Activated T-helper 9 cell treated with anti-CD3 and anti-CD28 coated beads, Interleukin-2, amount 50 U/mL, for 16 hours (primary cell): ENCODE measurements at regions not wholly inside any gene's neighbourhood (a gene's known extent, or its start where the extent isn't known, plus 50 kb on each side); places are given as distances from the start of the nearest gene placed in this dataset.
"Not testable (repeated sequence)": the region's sequence is repeated elsewhere in the genome, so short reads cannot be mapped to it uniquely, and the experiment has no call there.

Experiments used
- DNase-seq: peaks from one replicate; pipeline ENCODE4 v3.0.0-alpha.2; 2020; ENCODE audit warnings: low read depth

- DNase-seq = no peak
These were observed 1382.2 kb downstream of the SLITRK5 start for GRCh38 chr13:89053418-89053817.

DNA sequence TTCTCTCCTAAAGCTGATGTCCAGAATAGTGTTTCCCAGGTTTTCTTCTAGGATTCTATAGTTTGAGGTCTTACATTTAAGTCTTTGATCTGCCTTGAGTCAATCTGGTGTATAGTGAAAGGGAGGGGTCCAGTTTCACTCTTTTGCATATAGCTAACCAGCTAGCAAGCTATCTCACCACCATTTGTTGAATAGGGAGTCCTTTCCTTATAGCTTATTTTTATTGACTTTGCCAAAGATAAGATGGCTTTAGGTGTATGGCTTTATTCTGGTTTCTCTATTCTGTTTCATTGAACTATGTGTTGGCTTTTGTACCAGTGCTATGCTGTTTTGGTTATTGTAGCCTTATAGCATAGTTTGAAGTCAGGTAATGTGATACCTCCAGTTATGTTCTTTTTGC is 1386.1 kb downstream of the SLITRK5 start:
- DNase-seq = no peak

DNA sequence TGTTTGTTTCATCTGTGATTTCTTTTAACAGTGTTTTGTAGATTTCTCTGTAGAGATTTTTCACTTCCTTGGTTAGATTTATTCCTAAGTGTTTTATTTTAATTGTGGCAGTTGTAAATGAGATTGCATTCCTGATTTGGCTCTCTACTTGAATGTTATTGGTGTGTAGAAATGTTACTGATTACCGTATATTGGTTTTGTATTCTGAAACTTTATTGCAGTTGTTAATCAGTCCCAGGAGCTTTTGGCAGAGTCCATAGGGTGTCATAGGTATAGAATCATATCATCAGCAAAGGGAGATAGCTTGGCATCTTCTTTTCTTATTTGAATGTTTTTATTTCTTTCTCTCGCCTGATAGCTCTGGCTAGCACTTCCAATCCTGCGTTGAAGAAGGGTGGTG is 1386.7 kb downstream of the SLITRK5 start:
- DNase-seq = no peak

GRCh38 chr13:89061821-89062220 is 1390.7 kb downstream of the SLITRK5 start:
- DNase-seq = no peak

DNA sequence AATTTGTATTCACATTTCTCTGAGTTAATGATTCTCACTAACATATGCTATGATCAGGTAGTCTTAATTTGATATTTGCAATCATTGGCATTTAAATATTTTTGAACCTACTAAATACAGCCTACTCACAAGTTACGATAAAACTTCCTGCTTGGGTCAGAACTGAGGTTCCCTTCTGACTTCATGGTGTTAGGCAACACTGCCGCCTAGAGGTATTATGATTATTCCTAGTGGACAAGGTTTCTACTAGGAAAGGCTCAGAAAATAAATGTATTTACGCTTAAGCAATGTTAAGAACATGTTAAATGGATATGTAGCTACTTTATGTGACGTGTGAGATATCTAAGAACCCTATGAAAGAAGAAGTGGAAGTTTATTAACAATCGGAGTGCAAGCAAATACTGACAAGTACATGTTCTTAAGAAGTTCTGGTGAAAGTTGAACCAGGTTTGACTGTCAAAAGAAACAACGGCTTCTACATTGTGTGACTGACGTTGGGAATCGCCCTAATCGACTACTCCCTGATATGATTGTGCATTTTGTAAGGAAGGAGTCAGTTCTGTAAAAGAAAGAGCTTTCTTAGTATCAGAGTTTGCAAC is 1395.8 kb downstream of the SLITRK5 start:
- DNase-seq = no peak

DNA sequence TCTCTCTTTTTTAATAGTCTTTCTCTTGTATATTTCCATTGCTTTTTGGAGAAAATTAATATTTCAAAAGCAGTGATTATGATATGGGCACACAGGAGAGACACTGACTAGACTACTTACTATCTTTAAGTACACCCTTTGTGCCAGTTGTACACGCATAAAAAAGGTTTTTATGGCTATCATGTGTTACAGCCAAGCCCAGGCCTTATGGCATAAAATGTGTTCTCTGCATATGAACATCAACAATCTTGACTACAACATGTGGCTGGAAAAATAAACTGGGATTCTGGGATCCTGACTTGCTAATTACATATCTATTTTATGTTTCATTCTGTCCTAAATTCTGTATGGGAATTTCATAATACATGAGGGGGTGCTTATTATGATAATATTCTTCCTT is 1401.8 kb downstream of the SLITRK5 start:
- DNase-seq = no peak

- no peak for DNase-seq
These were observed 1405.5 kb downstream of the SLITRK5 start for GRCh38 chr13:89076622-89077021.

DNA sequence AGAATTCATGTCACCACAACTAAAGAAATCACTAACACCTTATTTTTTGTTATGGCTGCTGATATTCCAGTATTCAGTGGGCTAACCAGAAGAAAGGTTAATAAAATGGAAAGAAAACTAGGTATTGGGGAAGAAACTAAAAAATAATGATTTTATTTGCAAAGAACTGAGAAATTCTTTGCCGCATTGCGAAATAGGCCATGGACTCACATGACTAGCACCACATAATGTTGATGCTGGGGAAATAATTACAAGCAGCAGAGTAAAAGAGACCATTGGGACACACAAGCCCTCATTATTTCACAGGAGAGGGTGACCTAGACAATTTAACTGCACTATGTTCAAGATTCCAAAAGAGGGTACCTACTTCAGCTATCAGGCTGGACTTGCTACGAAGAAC is 1411.5 kb downstream of the SLITRK5 start:
- DNase-seq = no peak

DNA sequence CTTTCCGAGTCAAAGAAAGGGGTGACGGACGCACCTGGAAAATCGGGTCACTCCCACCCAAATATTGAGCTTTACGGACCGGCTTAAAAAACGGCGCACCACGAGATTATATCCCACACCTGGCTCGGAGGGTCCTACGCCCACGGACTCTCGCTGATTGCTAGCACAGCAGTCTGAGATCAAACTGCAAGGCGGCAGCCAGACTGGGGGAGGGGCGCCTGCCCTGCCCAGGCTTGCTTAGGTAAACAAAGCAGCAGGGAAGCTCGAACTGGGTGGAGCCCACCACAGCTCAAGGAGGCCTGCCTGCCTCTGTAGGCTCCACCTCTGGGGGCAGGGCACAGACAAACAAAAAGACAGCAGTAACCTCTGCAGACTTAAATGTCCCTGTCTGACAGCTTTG is 1416.9 kb downstream of the SLITRK5 start:
- DNase-seq = not testable (repeated sequence)

DNA sequence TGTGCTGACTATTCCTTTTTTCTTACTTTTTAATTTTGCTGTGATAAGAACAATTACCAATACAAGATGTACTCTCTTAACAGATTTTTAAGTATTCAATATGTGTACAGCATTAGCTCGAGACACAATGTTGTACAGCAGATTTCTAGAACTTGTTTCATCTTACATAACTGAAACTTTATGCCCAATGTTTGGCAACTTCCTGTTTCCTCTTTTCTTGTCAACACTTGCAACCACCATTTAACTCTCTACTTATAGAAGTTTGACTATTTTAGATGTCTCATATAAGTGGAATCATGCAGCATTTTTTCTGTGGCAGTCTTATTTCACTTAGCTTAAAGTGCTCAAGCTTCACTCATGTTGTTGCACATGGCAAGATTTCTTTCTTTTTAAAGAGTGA is 1426.8 kb downstream of the SLITRK5 start:
- no peak for DNase-seq

DNA sequence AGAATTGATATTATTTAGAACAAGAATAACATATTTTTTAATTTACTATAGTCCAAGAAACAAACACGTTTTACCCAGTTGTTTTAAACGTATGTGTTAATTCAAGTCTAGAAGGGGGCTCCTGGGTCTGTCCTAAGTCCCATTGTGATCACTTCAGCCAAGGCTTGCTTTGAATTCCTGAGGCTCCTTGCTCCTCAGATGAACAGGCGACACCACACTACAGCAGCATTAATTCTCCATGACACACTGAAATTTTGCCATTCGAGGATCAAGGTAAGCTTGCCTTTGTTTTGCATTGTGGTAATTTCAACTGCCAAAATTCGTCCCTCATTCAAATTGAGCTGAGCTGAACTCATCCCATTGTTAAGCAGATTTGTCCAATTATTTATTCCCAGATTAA is 1442.6 kb downstream of the SLITRK5 start:
- no peak for DNase-seq

GRCh38 chr13:89115307-89115706 is 1444.1 kb downstream of the SLITRK5 start:
- DNase-seq = no peak

GRCh38 chr13:89136678-89137077 is 1465.5 kb downstream of the SLITRK5 start:
- DNase-seq = no peak

DNA sequence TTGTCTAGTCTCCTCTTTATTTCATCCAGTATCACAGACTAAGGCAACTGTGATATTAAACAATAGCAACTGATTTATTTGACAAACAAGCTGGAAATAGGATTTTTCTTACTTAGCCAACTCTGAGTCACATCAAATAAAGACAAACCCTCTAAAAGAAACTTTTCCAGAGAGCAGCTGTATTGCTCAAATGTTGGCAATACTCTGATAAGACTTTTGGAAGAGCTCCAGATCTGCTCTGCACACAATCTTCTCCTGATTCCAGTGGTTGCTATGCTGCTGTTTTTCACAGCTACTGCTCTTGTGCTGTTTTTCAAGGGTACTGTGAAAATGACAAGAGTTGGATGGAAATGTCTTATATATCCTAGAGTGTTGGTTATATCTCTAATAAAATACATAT is 1479.2 kb downstream of the SLITRK5 start:
- no peak for DNase-seq

DNA sequence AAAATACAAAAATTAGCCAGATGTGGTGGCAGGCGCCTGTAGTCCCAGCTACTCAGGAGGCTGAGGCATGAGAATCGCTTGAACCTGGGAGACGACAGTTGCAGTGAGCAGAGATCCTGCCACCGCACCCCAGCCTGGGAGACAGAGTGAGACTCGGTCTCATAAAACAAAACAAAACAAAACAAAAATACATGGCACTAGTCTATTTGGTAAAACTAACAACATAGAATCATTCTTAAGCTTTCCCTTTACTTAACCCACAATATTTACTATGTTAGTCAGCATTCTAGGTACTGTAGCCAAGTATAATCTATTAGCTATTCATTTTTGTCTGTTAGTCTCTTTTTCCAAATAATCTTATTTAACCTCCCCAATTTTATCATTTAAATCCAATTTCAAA is 1482.8 kb downstream of the SLITRK5 start:
- no peak for DNase-seq

DNA sequence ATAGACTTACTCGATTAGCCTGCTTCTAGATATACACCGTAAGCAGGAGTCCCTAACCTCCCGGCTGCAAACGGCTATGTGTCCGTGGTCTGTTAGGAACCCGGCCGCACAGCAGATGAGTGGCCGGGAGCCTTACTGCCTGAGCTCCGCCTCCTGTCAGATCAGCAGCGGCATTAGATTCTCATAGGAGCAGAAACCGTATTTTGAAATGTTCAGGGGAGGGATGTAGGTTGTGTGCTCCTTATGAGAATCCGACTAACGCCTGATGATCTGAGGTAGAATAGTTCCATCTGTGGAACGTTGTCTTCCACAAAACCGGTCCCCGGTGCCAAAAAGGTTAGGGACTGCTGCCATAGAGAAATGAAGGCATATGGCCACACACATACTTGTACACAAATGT is 1491.9 kb downstream of the SLITRK5 start:
- DNase-seq = no peak

GRCh38 chr13:89165685-89166084 is 1494.5 kb downstream of the SLITRK5 start:
- no peak for DNase-seq

GRCh38 chr13:89169951-89170350 is 1498.8 kb downstream of the SLITRK5 start:
- DNase-seq = no peak

DNA sequence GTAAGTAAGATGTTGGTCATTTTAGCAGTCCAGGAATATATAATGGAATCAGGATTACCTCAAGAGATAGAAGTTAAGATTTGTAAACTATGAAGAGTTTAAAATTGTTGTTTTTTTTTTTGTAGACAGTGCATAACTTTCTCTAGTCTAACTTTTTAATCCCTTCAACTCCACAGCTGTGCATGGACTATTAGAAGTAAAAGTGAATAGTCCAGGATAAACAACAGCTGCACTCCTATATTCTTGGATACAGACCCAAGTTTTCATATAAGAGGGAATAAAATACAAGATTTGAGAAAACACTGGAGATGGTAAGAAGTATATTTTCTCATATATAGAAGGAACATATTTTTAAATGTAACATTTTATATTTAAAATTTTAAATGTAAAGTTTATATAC is 1509.9 kb downstream of the SLITRK5 start:
- DNase-seq = no peak

DNA sequence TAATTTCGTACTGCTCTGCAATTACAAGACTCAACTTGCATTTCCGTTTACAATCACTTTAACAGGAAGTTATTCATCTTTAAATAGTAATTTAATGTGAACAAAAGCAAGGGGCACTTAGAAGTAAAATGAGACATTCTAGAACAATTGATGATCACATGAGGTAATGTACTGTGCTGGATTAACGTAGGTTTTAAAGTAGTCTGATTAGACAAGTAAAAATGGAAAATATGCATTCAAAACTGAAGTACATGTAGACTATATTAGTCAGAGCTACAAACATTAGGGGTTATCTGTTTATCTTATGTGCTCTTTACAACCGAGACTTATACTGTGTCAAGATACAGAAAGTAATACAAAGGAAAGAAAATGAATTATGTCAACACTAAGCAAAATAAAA is 1528.0 kb downstream of the SLITRK5 start:
- DNase-seq = no peak

- DNase-seq = no peak
These were observed 1533.3 kb downstream of the SLITRK5 start for GRCh38 chr13:89204435-89204834.

GRCh38 chr13:89205856-89206520 is 1534.8 kb downstream of the SLITRK5 start:
- no peak for DNase-seq

DNA sequence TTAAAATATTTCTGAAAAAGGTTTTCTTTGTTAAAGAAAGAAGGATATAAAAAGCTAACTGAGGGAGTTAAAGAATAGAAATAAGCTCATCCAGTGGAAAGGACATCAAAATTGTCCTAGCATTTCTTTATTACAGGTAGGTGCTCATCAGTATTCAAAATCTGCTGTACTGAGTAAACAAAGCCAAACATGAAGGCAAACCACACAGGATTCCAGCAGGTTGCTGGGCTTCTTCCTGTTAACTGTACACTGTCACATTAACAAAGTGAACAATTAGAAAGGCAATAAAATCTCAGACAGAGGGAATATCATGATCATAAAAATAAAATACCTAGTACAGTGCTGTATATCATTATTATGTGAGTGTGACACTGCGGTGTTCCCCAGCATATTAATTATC is 1541.0 kb downstream of the SLITRK5 start:
- no peak for DNase-seq

GRCh38 chr13:89214185-89214584 is 1543.0 kb downstream of the SLITRK5 start:
- DNase-seq = no peak
